Breast epithelium (tissue), 4 donors: ENCODE measurements at regions not wholly inside any gene's neighbourhood (a gene's known extent, or its start where the extent isn't known, plus 50 kb on each side); places are given as distances from the start of the nearest gene placed in this dataset.

Experiments
- DNase-seq, 2 donors: peaks; one replicate each; pipeline ENCODE4 v3.0.0-alpha.2; 2019; ENCODE audit warnings: low spot score in 2 of 2
- H3K27ac ChIP-seq, 2 donors: fragments of 200-600 bp; sonication (generic) in 1 of 2; one replicate each; pipeline ENCODE4 v1.5.1; 2016 to 2019; ENCODE audit warnings: mild to moderate bottlenecking in 1 of 2
- H3K27me3 ChIP-seq, 2 donors: fragments of 200-600 bp; sonication (generic) in 1 of 2; one replicate each; pipeline versions ENCODE4 v1.5.1 to v1.6.0; 2017 to 2019; ENCODE audit warnings: control low read depth in 1 of 2, mild to moderate bottlenecking in 1 of 2
- H3K36me3 ChIP-seq: fragments of 200-600 bp; one replicate; pipeline ENCODE4 v1.5.1; 2019
- H3K4me1 ChIP-seq, 2 donors: fragments of 200-600 bp; sonication (generic); one replicate each; pipeline ENCODE4 v1.5.1; 2016 to 2019; ENCODE audit warnings: control low read depth in 1 of 2
- H3K4me3 ChIP-seq, 3 donors: fragments of 200-600 bp; sonication (generic); 1 replicate in 2 of 3; 2 replicates in 1 of 3; pipeline ENCODE4 v1.5.1; 2016 to 2019; ENCODE audit warnings: mild to moderate bottlenecking in 3 of 3, moderate library complexity in 2 of 3
- H3K9me3 ChIP-seq, 2 donors: fragments of 200-600 bp; sonication (generic) in 1 of 2; one replicate each; pipeline ENCODE4 v1.5.1; 2016 to 2019; ENCODE audit warnings: control low read depth in 1 of 2
- POLR2A ChIP-seq: fragments of 450-650 bp; IDR thresholded peaks from one replicate; pipeline ENCODE4 v1.6.1; 2016; ENCODE audit warnings: antibody characterized with exemption, mild to moderate bottlenecking, moderate library complexity
- POLR2AphosphoS5 ChIP-seq, 3 donors: sonication (generic); formaldehyde crosslinking; IDR thresholded peaks; one replicate each; pipeline ENCODE4 v1.6.1; 2017; ENCODE audit warnings: antibody characterized with exemption in 3 of 3
- intact Hi-C: fragments of 100-400 bp; cut with DNase I; formaldehyde crosslinking; loops from one replicate; pipeline ENCODE4 v1.15.1; 2023; ENCODE audit warnings: low total_unique reads
- TF ChIP-seq, protein P1 (sequence below), 3 donors: fragments of 450-650 bp; IDR thresholded peaks; one replicate each; pipeline ENCODE4 v1.5.1; 2016 to 2017; ENCODE audit warnings: antibody characterized with exemption in 3 of 3, mild to moderate bottlenecking in 3 of 3, moderate library complexity in 3 of 3

DNA sequence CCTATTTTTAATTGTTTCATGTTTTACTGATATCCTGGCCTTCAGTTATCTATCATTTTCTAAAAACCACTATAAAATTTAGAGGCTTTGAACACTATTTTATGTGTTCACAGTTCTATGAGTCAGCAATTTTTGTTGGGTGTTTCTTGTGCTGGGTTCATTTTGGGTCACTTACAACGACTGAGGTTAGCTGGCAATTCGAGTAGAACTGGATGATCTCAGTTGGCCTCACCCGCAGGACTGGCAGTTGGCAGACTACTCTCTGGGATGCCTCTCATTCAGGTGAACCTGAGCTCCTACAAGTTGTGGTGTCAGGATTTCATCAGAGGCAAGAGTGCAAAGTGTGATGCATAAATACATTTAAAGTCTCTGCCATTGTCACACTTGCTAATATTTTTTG lies 151.0 kb upstream of the PAPPA start:
- no peak for TF ChIP-seq POLR2A
- TF ChIP-seq POLR2AphosphoS5 (IDR thresholded peaks at IDR 0.05), result no peak
- TF ChIP-seq, protein P1, sequence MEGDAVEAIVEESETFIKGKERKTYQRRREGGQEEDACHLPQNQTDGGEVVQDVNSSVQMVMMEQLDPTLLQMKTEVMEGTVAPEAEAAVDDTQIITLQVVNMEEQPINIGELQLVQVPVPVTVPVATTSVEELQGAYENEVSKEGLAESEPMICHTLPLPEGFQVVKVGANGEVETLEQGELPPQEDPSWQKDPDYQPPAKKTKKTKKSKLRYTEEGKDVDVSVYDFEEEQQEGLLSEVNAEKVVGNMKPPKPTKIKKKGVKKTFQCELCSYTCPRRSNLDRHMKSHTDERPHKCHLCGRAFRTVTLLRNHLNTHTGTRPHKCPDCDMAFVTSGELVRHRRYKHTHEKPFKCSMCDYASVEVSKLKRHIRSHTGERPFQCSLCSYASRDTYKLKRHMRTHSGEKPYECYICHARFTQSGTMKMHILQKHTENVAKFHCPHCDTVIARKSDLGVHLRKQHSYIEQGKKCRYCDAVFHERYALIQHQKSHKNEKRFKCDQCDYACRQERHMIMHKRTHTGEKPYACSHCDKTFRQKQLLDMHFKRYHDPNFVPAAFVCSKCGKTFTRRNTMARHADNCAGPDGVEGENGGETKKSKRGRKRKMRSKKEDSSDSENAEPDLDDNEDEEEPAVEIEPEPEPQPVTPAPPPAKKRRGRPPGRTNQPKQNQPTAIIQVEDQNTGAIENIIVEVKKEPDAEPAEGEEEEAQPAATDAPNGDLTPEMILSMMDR (IDR thresholded peaks at IDR 0.05), result no peak
- H3K36me3 ChIP-seq, result no peaks in the 10 kb centered on the region
- H3K27me3 ChIP-seq, result no peaks in the 10 kb centered on the region
- no peaks in the 10 kb centered on the region for H3K9me3 ChIP-seq
- no peak for DNase-seq
- no peak overlapping the region for H3K27ac ChIP-seq
- intact Hi-C loops, result no loop called here
- H3K4me3 ChIP-seq, result no peak overlapping the region
- no peaks in the 10 kb centered on the region for H3K4me1 ChIP-seq

DNA sequence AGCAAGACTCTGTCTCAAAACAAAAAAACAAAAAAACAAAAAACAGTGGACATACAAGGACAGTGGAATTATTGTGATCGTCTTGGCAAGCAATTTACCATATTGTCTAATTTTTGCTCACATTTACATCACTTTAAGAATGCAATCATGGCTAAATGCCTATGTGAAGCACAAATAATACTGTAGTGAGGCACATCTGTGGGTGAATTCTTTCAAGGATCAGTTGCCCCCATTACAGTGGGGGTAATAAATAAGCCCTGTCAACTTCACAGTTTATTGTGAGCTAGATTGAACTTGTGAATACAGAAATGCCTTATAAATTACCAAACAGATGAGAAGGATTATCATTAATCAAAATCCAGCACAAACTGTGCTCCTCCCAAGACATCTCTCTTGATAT lies 150.2 kb upstream of the PAPPA start:
- Histone ChIP-seq H3K27ac (no peak overlapping the region), H3K4me1 (no peaks in the 10 kb centered on the region), H3K9me3 (no peaks in the 10 kb centered on the region), H3K36me3 (no peaks in the 10 kb centered on the region), H3K27me3 (no peaks in the 10 kb centered on the region), H3K4me3 (no peak overlapping the region)
- no peak for DNase-seq
- intact Hi-C loops, result no loop called here
- TF ChIP-seq, protein P1 (IDR thresholded peaks at IDR 0.05), result no peak
- TF ChIP-seq POLR2AphosphoS5 (IDR thresholded peaks at IDR 0.05) (no peak), POLR2A (no peak)

DNA sequence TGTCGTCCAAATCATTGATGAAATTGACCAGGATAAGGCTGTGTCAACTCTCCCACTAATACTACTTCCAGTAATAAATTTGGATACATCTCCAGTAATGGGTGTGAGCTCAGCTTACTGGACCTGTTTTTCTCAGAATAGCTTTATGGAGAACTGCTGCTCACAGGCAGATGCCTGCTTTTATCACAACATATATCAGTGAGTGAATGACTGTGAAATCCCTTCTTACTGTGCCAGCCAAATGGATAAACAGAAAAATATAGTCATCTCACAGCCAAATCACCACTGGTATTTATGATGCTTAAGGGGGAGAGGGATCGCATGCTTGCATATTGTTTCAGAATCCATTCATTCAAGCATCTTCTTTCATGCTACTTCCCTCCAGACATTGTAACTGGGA lies 148.4 kb upstream of the PAPPA start:
- intact Hi-C loops, result no loop called here
- H3K36me3 ChIP-seq, result no peaks in the 10 kb centered on the region
- H3K27ac ChIP-seq, result no peak overlapping the region
- no peak for DNase-seq
- no peaks in the 10 kb centered on the region for H3K9me3 ChIP-seq
- no peak overlapping the region for H3K4me3 ChIP-seq
- TF ChIP-seq, protein P1 (IDR thresholded peaks at IDR 0.05), result no peak
- no peaks in the 10 kb centered on the region for H3K4me1 ChIP-seq
- no peaks in the 10 kb centered on the region for H3K27me3 ChIP-seq

DNA sequence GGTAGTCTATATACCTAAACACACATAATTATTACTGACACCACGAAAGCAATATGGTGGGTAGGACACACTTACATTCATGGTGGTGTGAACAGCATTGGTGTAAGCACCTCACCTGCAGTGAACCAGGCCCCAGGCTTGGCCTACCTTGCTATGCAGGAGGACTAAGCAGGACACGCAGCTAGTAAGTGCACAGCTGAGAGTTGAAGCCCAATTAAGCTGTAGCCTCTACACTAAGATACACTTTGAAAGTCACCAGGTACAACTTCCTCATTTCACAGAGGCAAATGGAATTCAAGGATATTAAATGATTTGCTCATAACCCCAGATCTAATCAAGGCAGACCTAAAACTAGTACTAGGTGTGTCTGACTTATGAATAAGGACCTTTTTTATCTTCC lies 145.8 kb upstream of the PAPPA start:
- no peak for DNase-seq

DNA sequence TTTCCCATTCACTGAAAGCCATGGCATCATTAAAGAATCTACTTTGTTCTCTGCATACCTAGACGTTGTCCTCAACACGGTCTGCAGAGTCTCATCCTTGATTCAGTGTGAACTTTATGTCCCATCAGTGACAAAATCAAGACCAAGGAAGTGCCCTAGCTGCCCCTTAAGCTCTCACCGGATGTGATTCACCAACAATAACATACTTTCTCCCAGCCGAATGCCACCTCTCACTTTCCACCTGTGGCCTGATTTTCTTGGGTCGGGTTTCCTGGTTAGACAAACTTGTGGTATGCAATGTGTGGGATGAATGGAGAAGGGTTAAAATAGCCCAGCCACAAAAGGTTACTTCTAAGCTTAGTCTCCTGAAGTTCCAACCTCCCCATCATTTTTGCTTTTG lies 145.3 kb upstream of the PAPPA start:
- Histone ChIP-seq H3K36me3 (no peaks in the 10 kb centered on the region), H3K4me3 (no peak overlapping the region), H3K27ac (no peak overlapping the region), H3K27me3 (no peaks in the 10 kb centered on the region), H3K9me3 (no peaks in the 10 kb centered on the region), H3K4me1 (no peaks in the 10 kb centered on the region)
- DNase-seq, result no peak
- TF ChIP-seq POLR2A (no peak), POLR2AphosphoS5 (IDR thresholded peaks at IDR 0.05) (no peak)
- TF ChIP-seq, protein P1 (IDR thresholded peaks at IDR 0.05), result no peak
- intact Hi-C loops, result no loop called here

More for the DNA sequence above, 145.8 kb upstream of the PAPPA start:
- Histone ChIP-seq H3K9me3 (no peaks in the 10 kb centered on the region), H3K4me3 (no peak overlapping the region), H3K27me3 (no peaks in the 10 kb centered on the region), H3K27ac (no peak overlapping the region), H3K36me3 (no peaks in the 10 kb centered on the region), H3K4me1 (no peaks in the 10 kb centered on the region)
- intact Hi-C loops, result no loop called here
- TF ChIP-seq POLR2A, result no peak
- TF ChIP-seq, protein P1 (IDR thresholded peaks at IDR 0.05), result no peak
- TF ChIP-seq POLR2AphosphoS5 (IDR thresholded peaks at IDR 0.05), result no peak
